A673 (cell line): ENCODE measurements at regions not wholly inside any gene's neighbourhood (a gene's known extent, or its start where the extent isn't known, plus 50 kb on each side); places are given as distances from the start of the nearest gene placed in this dataset.

Experiments used
- BruUV-seq: library from RNA; stranded (reverse); fragments of 400-500 nt; replicated peaks from 2 replicates; lab custom pipeline; 2021; lab: Mats Ljungman, UMichigan
- CTCF ChIA-PET: fragments of 300-600 bp; sonication (Branson Sonifier 250); formaldehyde crosslinking; loops from one replicate; lab custom pipeline; 2022; ENCODE audit warnings: antibody characterized with exemption; lab: Charles Lee
- POLR2A ChIA-PET: fragments of 300-600 bp; sonication (Branson Sonifier 250); formaldehyde crosslinking; loops from one replicate; lab custom pipeline; 2022; ENCODE audit warnings: antibody characterized with exemption; ENCODE audit not compliant: low non-redundant PET; lab: Charles Lee
- DNase-seq: peaks from one replicate; pipeline ENCODE4 v3.0.0-alpha.2; 2015; ENCODE audit warnings: low spot score
- H3K27ac ChIP-seq: fragments of 200-600 bp; sonication (generic); 2 replicates; pipeline ENCODE4 v1.5.1; 2016; ENCODE audit warnings: mixed run types, low read depth, mild to moderate bottlenecking, mixed read lengths, antibody characterized with exemption, low read length; ENCODE audit not compliant: poor library complexity, severe bottlenecking
- H3K27me3 ChIP-seq: fragments of 200-600 bp; sonication (generic); replicated peaks from 2 replicates; pipeline ENCODE4 v1.6.1; 2017; ENCODE audit warnings: mixed run types, low read depth, mild to moderate bottlenecking, mixed read lengths, antibody characterized with exemption, low read length; ENCODE audit not compliant: insufficient read depth, poor library complexity
- H3K36me3 ChIP-seq: fragments of 200-600 bp; sonication (generic); 2 replicates; pipeline ENCODE4 v1.6.1; 2016; ENCODE audit warnings: mixed run types, mild to moderate bottlenecking, mixed read lengths, antibody characterized with exemption, low read length; ENCODE audit not compliant: insufficient read depth, poor library complexity, severe bottlenecking
- H3K4me1 ChIP-seq: fragments of 200-600 bp; sonication (generic); 2 replicates; pipeline ENCODE4 v1.6.1; 2017; ENCODE audit warnings: mixed run types, mild to moderate bottlenecking, mixed read lengths, antibody characterized with exemption, low read length; ENCODE audit not compliant: insufficient read depth, poor library complexity, severe bottlenecking
- H3K4me3 ChIP-seq: fragments of 200-600 bp; sonication (generic); 2 replicates; pipeline ENCODE4 v1.5.1; 2016; ENCODE audit warnings: low read depth, mixed run types, mild to moderate bottlenecking, mixed read lengths, low read length; ENCODE audit not compliant: poor library complexity, severe bottlenecking
- H3K9me3 ChIP-seq: fragments of 200-600 bp; sonication (generic); 2 replicates; pipeline ENCODE4 v1.6.1; 2016; ENCODE audit warnings: mixed run types, low read depth, mild to moderate bottlenecking, mixed read lengths, antibody characterized with exemption, low read length; ENCODE audit not compliant: poor library complexity, severe bottlenecking
- CTCF ChIP-seq: fragments of 300-800, 200-600 bp; sonication (generic); conservative IDR thresholded peaks from 2 replicates; pipeline ENCODE4 v1.5.1; 2017; ENCODE audit warnings: low read depth, mild to moderate bottlenecking, antibody characterized with exemption, low read length, moderate library complexity, mixed read lengths
- EZH2 ChIP-seq: fragments of 200-600 bp; sonication (generic); IDR thresholded peaks from 2 replicates; pipeline ENCODE4 v1.6.1; 2017; ENCODE audit warnings: borderline replicate concordance, low read depth, mild to moderate bottlenecking, mixed read lengths, antibody characterized with exemption, low read length; ENCODE audit not compliant: poor library complexity, severe bottlenecking
- intact Hi-C: fragments of 100-400 bp; cut with micrococcal nuclease; formaldehyde crosslinking; loops from one replicate; pipeline ENCODE4 v1.10.0; 2022; ENCODE audit not compliant: unreplicated experiment

DNA sequence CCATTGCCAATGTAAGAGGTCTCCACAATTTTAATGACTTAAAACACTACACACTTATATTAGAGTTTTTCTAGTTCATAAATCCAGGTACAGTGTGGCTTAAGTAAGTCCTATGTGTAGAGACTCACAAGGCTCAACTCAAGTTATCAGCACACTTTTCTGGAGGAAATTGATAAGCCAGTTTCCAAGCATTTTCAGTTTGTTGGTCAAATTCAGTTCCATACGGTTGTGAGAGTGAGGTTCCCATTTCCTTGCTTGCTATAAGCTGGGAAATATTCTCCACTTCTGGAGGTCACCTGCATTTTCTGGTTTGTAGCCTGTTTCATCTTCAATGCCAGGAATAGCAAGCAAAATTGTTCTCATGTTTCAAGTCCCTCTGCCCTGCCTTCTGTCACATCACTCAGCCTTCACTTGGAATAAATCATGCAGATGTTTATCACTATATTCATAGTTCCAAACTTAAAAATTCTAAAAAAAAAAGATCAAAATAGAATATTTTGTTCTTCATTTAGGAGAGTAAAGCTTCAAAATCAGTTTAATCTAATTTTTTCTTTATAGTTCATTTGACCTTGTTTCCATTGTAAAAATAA lies 1137.5 kb upstream of the INTU start:
- Histone ChIP-seq H3K9me3 (no peaks in the 10 kb centered on the region), H3K4me1 (no peaks in the 10 kb centered on the region), H3K4me3 (no peak overlapping the region), H3K36me3 (no peaks in the 10 kb centered on the region), H3K27me3 (no peaks in the 10 kb centered on the region), H3K27ac (no peak overlapping the region)
- no peak for DNase-seq
- BruUV-seq: no TSS peak
- TF ChIP-seq EZH2 (no peak), CTCF (no peak)
- ChIA-PET POLR2A (no interaction called here), CTCF (no interaction called here)
- intact Hi-C loops: no loop called here

GRCh38 chr4:126512979-126513378 lies 1119.8 kb upstream of the INTU start:
- no peaks in the 10 kb centered on the region for H3K9me3 ChIP-seq
- H3K36me3 ChIP-seq: no peaks in the 10 kb centered on the region
- peak overlapping the region; percentile 53 for H3K27ac ChIP-seq
- no TSS peak for BruUV-seq
- no peak for DNase-seq
- ChIA-PET CTCF (no interaction called here), POLR2A (no interaction called here)
- peaks cover 17% of the 10 kb centered on the region for H3K4me1 ChIP-seq
- intact Hi-C loops: no loop called here
- no peak overlapping the region for H3K4me3 ChIP-seq
- no peak for TF ChIP-seq EZH2
- no peak for TF ChIP-seq CTCF
- H3K27me3 ChIP-seq: no peaks in the 10 kb centered on the region

- no peak overlapping the region for H3K4me3 ChIP-seq
- H3K27ac ChIP-seq: peak overlapping the region; percentile 53
- no TSS peak for BruUV-seq
- TF ChIP-seq CTCF (no peak), EZH2 (no peak)
- peaks cover 17% of the 10 kb centered on the region for H3K4me1 ChIP-seq
- H3K9me3 ChIP-seq: no peaks in the 10 kb centered on the region
- no peaks in the 10 kb centered on the region for H3K36me3 ChIP-seq
- POLR2A ChIA-PET: no interaction called here
- DNase-seq: peak; percentile 39
- H3K27me3 ChIP-seq: no peaks in the 10 kb centered on the region
- intact Hi-C loops: no loop called here
- CTCF ChIA-PET: no interaction called here
Observed at GRCh38 chr4:126513596-126513995, 1119.2 kb upstream of the INTU start.
